Cardiac muscle cell (in vitro differentiated cells and primary cell): ENCODE measurements at regions not wholly inside any gene's neighbourhood (a gene's known extent, or its start where the extent isn't known, plus 50 kb on each side); places are given as distances from the start of the nearest gene placed in this dataset.

Source experiments
- DNase-seq, 2 donors: peaks; one replicate each; pipeline versions ENCODE4 v3.0.0 to v3.0.0-alpha.2; 2010 to 2017; ENCODE audit warnings: low read depth in 1 of 2, low spot score in 1 of 2
- H3K27ac ChIP-seq: fragments of 200-600 bp; sonication (generic); 2 replicates; pipeline ENCODE4 v1.5.1; 2016
- H3K27me3 ChIP-seq: fragments of 200-600 bp; sonication (generic); 2 replicates; pipeline ENCODE4 v1.6.0; 2016; ENCODE audit warnings: control low read depth
- H3K36me3 ChIP-seq: fragments of 200-600 bp; sonication (generic); 2 replicates; pipeline ENCODE4 v1.5.1; 2016; ENCODE audit warnings: control low read depth
- H3K4me1 ChIP-seq: fragments of 200-600 bp; sonication (generic); 2 replicates; pipeline ENCODE4 v1.8.1; 2017; ENCODE audit warnings: low read depth, mild to moderate bottlenecking, mixed run types
- H3K4me3 ChIP-seq: fragments of 200-600 bp; sonication (generic); 2 replicates; pipeline ENCODE4 v1.5.1; 2016; ENCODE audit warnings: mild to moderate bottlenecking
- H3K9me3 ChIP-seq: fragments of 200-600 bp; sonication (generic); 2 replicates; pipeline ENCODE4 v1.5.1; 2017; ENCODE audit warnings: low read depth, mild to moderate bottlenecking, control low read depth
- CTCF ChIP-seq: IDR thresholded peaks from 2 replicates; pipeline ENCODE4 v1.5.1; 2012; ENCODE audit warnings: low read depth, mild to moderate bottlenecking, low read length

GRCh38 chrX:69077895-69078455 lies 87.3 kb downstream of the PJA1 start:
- Histone ChIP-seq H3K27me3 (no peaks in the 10 kb centered on the region), H3K9me3 (no peaks in the 10 kb centered on the region), H3K27ac (no peak overlapping the region), H3K4me3 (no peak overlapping the region), H3K4me1 (peaks cover 2% of the 10 kb centered on the region), H3K36me3 (no peaks in the 10 kb centered on the region)
- TF ChIP-seq CTCF: no peak
- no peak for DNase-seq

DNA sequence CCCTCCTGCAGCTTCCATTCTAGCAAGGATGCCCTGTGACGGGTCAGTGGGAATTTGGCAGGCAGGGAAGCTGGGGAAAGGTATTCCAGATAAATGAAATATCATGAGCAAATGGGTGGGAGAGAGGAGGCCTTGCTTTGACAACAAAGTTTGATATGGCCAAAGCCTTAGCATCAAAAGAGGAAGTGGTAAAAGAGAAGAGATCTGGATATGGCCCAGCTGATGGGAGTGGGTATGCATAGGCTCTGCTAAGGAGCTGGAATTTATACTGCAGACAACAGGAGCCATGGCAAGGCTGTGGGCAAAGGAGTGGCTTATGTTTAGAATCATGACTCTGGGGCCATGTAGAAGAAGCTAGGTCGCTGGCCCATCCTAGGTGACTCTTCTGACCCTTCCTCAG lies 89.2 kb downstream of the PJA1 start:
- H3K36me3 ChIP-seq: no peaks in the 10 kb centered on the region
- no peak for DNase-seq
- peaks cover 4% of the 10 kb centered on the region for H3K4me1 ChIP-seq
- H3K27me3 ChIP-seq: no peaks in the 10 kb centered on the region
- no peaks in the 10 kb centered on the region for H3K9me3 ChIP-seq
- no peak for TF ChIP-seq CTCF
- H3K4me3 ChIP-seq: no peak overlapping the region
- H3K27ac ChIP-seq: no peak overlapping the region

- no peak for TF ChIP-seq CTCF
- H3K4me3 ChIP-seq: no peak overlapping the region
- H3K36me3 ChIP-seq: no peaks in the 10 kb centered on the region
- no peak overlapping the region for H3K27ac ChIP-seq
- no peak for DNase-seq
- H3K9me3 ChIP-seq: no peaks in the 10 kb centered on the region
- H3K27me3 ChIP-seq: no peaks in the 10 kb centered on the region
- H3K4me1 ChIP-seq: peaks cover 13% of the 10 kb centered on the region
Observed at GRCh38 chrX:69074726-69075125, 90.5 kb downstream of the PJA1 start.

DNA sequence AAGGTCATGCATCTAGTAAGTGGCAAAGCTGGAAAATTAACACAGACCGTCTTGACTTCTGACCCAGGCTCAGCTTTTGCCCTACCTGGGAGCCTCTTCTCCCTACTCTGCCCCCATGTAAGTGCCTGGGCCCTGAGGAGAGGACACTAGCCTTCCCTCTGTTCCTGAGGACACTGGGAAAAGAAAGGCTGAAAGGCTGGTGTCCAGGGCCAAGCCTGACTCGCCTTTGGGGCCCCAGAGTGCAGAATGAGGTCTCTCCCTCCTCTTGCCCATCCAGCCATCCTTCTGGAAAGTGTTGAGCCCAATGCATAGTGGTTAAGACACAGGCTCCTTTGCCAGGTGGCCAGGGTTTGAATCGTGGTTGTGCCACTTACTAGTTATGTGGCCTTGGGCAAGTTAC lies 91.5 kb downstream of the PJA1 start:
- H3K27ac ChIP-seq: no peak overlapping the region
- no peaks in the 10 kb centered on the region for H3K27me3 ChIP-seq
- no peak for TF ChIP-seq CTCF
- H3K9me3 ChIP-seq: no peaks in the 10 kb centered on the region
- peaks cover 13% of the 10 kb centered on the region for H3K4me1 ChIP-seq
- H3K4me3 ChIP-seq: no peak overlapping the region
- no peak for DNase-seq
- H3K36me3 ChIP-seq: no peaks in the 10 kb centered on the region

DNA sequence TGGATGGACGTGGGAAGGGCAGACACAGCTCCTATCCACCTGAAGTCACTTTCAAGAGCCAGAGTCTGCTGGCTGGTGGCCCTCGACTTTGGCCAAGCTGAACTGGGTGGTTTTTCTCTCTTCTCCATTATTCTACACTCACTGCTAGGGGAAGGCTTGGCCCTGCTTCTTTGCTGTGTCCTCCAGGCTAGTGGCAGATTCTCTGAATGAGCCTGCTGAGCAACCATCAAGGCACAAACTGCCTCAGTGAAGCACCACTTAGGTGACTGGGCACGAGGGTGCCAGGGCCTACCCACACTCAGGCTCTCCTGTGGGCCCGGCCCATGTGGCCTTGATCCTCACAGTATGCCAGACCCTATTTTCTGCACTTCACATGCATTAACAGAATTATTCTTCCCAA lies 92.0 kb downstream of the PJA1 start:
- Histone ChIP-seq H3K36me3 (no peaks in the 10 kb centered on the region), H3K9me3 (no peaks in the 10 kb centered on the region), H3K4me1 (peaks cover 13% of the 10 kb centered on the region), H3K27ac (no peak overlapping the region), H3K4me3 (no peak overlapping the region), H3K27me3 (no peaks in the 10 kb centered on the region)
- no peak for DNase-seq
- TF ChIP-seq CTCF: no peak
